ENCODE measurements at regions not wholly inside any gene's neighbourhood (a gene's known extent, or its start where the extent isn't known, plus 50 kb on each side); places are given as distances from the start of the nearest gene placed in this dataset.

- TF ChIP-seq JUN (CRISPR knock-in tag; IDR thresholded peaks at IDR 0.05) (no peak), E2F1 (CRISPR knock-in tag; IDR thresholded peaks at IDR 0.05) (no peak), ZNF416 (CRISPR knock-in tag; IDR thresholded peaks at IDR 0.05) (no peak), ZNF138 (CRISPR knock-in tag; conservative IDR thresholded peaks at IDR 0.05) (no peak), TP53 (CRISPR knock-in tag; IDR thresholded peaks at IDR 0.05) (no peak), TEAD4 (CRISPR knock-in tag; IDR thresholded peaks at IDR 0.05) (no peak), RORB (CRISPR knock-in tag; IDR thresholded peaks at IDR 0.05) (no peak)
- TF ChIP-seq, protein P1, sequence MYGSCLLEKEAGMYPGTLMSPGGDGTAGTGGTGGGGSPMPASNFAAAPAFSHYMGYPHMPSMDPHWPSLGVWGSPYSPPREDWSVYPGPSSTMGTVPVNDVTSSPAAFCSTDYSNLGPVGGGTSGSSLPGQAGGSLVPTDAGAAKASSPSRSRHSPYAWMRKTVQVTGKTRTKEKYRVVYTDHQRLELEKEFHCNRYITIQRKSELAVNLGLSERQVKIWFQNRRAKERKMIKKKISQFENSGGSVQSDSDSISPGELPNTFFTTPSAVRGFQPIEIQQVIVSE (CRISPR knock-in tag; IDR thresholded peaks at IDR 0.05; ENCODE audit: borderline replicate concordance): no peak
- TF ChIP-seq, protein P2, sequence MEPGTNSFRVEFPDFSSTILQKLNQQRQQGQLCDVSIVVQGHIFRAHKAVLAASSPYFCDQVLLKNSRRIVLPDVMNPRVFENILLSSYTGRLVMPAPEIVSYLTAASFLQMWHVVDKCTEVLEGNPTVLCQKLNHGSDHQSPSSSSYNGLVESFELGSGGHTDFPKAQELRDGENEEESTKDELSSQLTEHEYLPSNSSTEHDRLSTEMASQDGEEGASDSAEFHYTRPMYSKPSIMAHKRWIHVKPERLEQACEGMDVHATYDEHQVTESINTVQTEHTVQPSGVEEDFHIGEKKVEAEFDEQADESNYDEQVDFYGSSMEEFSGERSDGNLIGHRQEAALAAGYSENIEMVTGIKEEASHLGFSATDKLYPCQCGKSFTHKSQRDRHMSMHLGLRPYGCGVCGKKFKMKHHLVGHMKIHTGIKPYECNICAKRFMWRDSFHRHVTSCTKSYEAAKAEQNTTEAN (CRISPR knock-in tag; IDR thresholded peaks at IDR 0.05): no peak
- TF ChIP-seq, protein P3, sequence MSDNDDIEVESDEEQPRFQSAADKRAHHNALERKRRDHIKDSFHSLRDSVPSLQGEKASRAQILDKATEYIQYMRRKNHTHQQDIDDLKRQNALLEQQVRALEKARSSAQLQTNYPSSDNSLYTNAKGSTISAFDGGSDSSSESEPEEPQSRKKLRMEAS (CRISPR knock-in tag; IDR thresholded peaks at IDR 0.05): no peak
- TF ChIP-seq, protein P4, sequence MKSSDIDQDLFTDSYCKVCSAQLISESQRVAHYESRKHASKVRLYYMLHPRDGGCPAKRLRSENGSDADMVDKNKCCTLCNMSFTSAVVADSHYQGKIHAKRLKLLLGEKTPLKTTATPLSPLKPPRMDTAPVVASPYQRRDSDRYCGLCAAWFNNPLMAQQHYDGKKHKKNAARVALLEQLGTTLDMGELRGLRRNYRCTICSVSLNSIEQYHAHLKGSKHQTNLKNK (CRISPR knock-in tag; IDR thresholded peaks at IDR 0.05): no peak
- H3K4me1 Mint-ChIP-seq: peaks cover 9% of the 10 kb centered on the region
- no peak overlapping the region for H3K27ac Mint-ChIP-seq
- H3K4me3 Mint-ChIP-seq: no peak overlapping the region
- peaks cover 42% of the 10 kb centered on the region for H3K27me3 Mint-ChIP-seq (ENCODE audit: low read depth)
- CTCF ChIA-PET: interaction anchor here (0.8 to 2.2 kb wide), 8 partner anchors 11 to 213 kb away, joined by 3 to 11 read pairs (median 4); partner anchors contain the start of gene FOXD2
- H3K36me3 Mint-ChIP-seq: no peaks in the 10 kb centered on the region
- ATAC-seq: peak; percentile 48; the same call in 1 of the 2 replicates
- POLR2A ChIA-PET: no interaction called here
- H3K9me3 Mint-ChIP-seq: no peaks in the 10 kb centered on the region
- DNase-seq (ENCODE audit: low spot score): no peak
Observed at GRCh38 chr1:47491341-47491753, 53.5 kb downstream of the FOXD2 start.

DNA sequence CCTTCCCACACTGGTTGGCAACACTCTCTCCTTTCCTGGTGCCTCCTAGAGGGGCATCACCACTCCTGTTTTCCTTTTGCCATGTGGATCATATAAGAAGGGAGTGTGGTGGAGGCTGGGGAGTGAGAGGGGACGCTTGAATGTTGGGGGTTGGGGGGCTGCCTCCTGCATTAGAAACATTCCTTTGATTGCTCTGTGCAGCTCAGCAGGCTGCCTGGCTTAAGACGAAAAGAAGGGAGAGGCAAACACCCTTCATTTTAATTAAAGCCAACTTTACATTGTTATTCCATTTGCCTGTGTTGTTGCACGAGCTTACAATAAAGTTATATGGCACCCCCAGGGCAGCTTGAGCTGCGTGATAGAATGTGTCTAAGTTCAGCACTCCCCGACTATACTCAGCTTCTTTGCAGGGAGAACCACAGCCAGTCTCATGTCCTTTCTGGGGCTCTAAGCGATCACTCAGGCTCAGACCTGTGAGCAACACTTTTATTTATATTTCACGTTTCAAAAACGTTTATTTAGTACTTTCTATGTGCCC is 57.4 kb downstream of the FOXD2 start:
- no peak for DNase-seq (ENCODE audit: low spot score)
- ChIA-PET POLR2A (interaction anchor here (0.6 kb wide), 1 partner anchor 28 kb away, joined by 4 read pairs; no protein-coding TSS in a partner anchor), CTCF (interaction anchor here (0.6 to 2.1 kb wide), 9 partner anchors 9 to 231 kb away, joined by 3 to 15 read pairs (median 3); partner anchors contain the start of gene FOXD2)
- H3K9me3 Mint-ChIP-seq: no peaks in the 10 kb centered on the region
- H3K4me1 Mint-ChIP-seq: peaks cover 9% of the 10 kb centered on the region
- no peak overlapping the region for H3K4me3 Mint-ChIP-seq
- H3K27me3 Mint-ChIP-seq (ENCODE audit: low read depth): peaks cover 42% of the 10 kb centered on the region
- H3K27ac Mint-ChIP-seq: no peak overlapping the region
- no peaks in the 10 kb centered on the region for H3K36me3 Mint-ChIP-seq
- no peak for ATAC-seq
- TF ChIP-seq, protein P5, sequence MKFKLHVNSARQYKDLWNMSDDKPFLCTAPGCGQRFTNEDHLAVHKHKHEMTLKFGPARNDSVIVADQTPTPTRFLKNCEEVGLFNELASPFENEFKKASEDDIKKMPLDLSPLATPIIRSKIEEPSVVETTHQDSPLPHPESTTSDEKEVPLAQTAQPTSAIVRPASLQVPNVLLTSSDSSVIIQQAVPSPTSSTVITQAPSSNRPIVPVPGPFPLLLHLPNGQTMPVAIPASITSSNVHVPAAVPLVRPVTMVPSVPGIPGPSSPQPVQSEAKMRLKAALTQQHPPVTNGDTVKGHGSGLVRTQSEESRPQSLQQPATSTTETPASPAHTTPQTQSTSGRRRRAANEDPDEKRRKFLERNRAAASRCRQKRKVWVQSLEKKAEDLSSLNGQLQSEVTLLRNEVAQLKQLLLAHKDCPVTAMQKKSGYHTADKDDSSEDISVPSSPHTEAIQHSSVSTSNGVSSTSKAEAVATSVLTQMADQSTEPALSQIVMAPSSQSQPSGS (CRISPR knock-in tag; IDR thresholded peaks at IDR 0.05; ENCODE audit: borderline replicate concordance, low read depth): no peak
- TF ChIP-seq AFF4 (CRISPR knock-in tag; IDR thresholded peaks at IDR 0.05; ENCODE audit: borderline replicate concordance): no peak
- TF ChIP-seq ZNF317 (CRISPR knock-in tag; IDR thresholded peaks at IDR 0.05; ENCODE audit: borderline replicate concordance, low read depth): no peak
- TF ChIP-seq, protein P6, sequence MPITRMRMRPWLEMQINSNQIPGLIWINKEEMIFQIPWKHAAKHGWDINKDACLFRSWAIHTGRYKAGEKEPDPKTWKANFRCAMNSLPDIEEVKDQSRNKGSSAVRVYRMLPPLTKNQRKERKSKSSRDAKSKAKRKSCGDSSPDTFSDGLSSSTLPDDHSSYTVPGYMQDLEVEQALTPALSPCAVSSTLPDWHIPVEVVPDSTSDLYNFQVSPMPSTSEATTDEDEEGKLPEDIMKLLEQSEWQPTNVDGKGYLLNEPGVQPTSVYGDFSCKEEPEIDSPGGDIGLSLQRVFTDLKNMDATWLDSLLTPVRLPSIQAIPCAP (CRISPR knock-in tag; IDR thresholded peaks at IDR 0.05): no peak
- no peak for TF ChIP-seq NFYB (CRISPR knock-in tag; conservative IDR thresholded peaks at IDR 0.05; ENCODE audit: low read depth)
- TF ChIP-seq TEAD1 (CRISPR knock-in tag; IDR thresholded peaks at IDR 0.05): no peak
- no peak for TF ChIP-seq NR1H2 (CRISPR knock-in tag; IDR thresholded peaks at IDR 0.05)
- no peak for TF ChIP-seq PREB (CRISPR knock-in tag; IDR thresholded peaks at IDR 0.05; ENCODE audit: borderline replicate concordance)
- no peak for TF ChIP-seq FOXP1 (CRISPR knock-in tag; IDR thresholded peaks at IDR 0.05; ENCODE audit: borderline replicate concordance)
- TF ChIP-seq ZNF219 (CRISPR knock-in tag; IDR thresholded peaks at IDR 0.05; ENCODE audit: borderline replicate concordance): no peak
- TF ChIP-seq TP53 (CRISPR knock-in tag; IDR thresholded peaks at IDR 0.05): no peak
- TF ChIP-seq IRF2 (CRISPR knock-in tag; IDR thresholded peaks at IDR 0.05; ENCODE audit: borderline replicate concordance, low read depth): no peak
- TF ChIP-seq ATF1 (CRISPR knock-in tag; IDR thresholded peaks at IDR 0.05): no peak
- no peak for TF ChIP-seq CREB1 (CRISPR knock-in tag; IDR thresholded peaks at IDR 0.05)

Measured in WTC11 (cell line).